H1 (cell line): ENCODE measurements at regions not wholly inside any gene's neighbourhood (a gene's known extent, or its start where the extent isn't known, plus 50 kb on each side); places are given as distances from the start of the nearest gene placed in this dataset.

ENCODE experiments used
- CTCF ChIA-PET: fragments of 300-600 bp; sonication (Branson Sonifier 250); formaldehyde crosslinking; loops from one replicate; lab custom pipeline; 2021; ENCODE audit not compliant: partially characterized antibody; lab: Charles Lee
- POLR2A ChIA-PET: fragments of 300-600 bp; sonication (Branson Sonifier 250); formaldehyde crosslinking; loops from one replicate; lab custom pipeline; 2021; ENCODE audit warnings: inconsistent platforms; ENCODE audit not compliant: partially characterized antibody; lab: Charles Lee
- DNase-seq, 2 experiments: peaks; one replicate each; pipeline versions ENCODE4 v3.0.0 to v3.0.0-alpha.2; 2010 to 2022; ENCODE audit warnings: low spot score in 2 of 2, low read depth in 1 of 2, mixed read lengths in 1 of 2
- FAIRE-seq: peaks from 2 replicates; lab custom pipeline; 2011; peaks lifted over from hg19 to GRCh38; lab: Jason Lieb, UNC
- H2AFZ ChIP-seq: 2 replicates; pipeline ENCODE4 v1.8.1; 2012; ENCODE audit warnings: low read length, inconsistent platforms
- H2AK5ac ChIP-seq: 2 replicates; pipeline ENCODE4 v1.6.1; 2013; ENCODE audit warnings: low read depth, low read length
- H2BK120ac ChIP-seq: replicated peaks from 2 replicates; pipeline ENCODE3; 2013; ENCODE audit warnings: low read depth, low read length, inconsistent platforms
- H2BK12ac ChIP-seq: 2 replicates; pipeline ENCODE4 v1.6.1; 2013; ENCODE audit warnings: low read depth, low read length
- H2BK15ac ChIP-seq: 2 replicates; pipeline ENCODE4 v1.6.1; 2013; ENCODE audit warnings: low read length
- H2BK20ac ChIP-seq: 2 replicates; pipeline ENCODE4 v1.6.1; 2013; ENCODE audit warnings: low read length
- H2BK5ac ChIP-seq: 2 replicates; pipeline ENCODE4 v1.6.1; 2013; ENCODE audit warnings: low read depth, low read length
- H3K14ac ChIP-seq: 2 replicates; pipeline ENCODE4 v1.6.1; 2013; ENCODE audit warnings: inconsistent platforms; ENCODE audit not compliant: insufficient read length
- H3K18ac ChIP-seq: 2 replicates; pipeline ENCODE4 v1.6.1; 2013; ENCODE audit warnings: low read length; ENCODE audit errors: extremely low read depth
- H3K23ac ChIP-seq: 2 replicates; pipeline ENCODE4 v1.6.1; 2013; ENCODE audit warnings: inconsistent platforms; ENCODE audit not compliant: insufficient read length
- H3K23me2 ChIP-seq: 2 replicates; pipeline ENCODE4 v1.6.1; 2013; ENCODE audit warnings: low read depth, low read length
- H3K27ac ChIP-seq: 2 replicates; pipeline ENCODE4 v1.6.1; 2011; ENCODE audit warnings: low read depth, low read length, inconsistent platforms
- H3K27me3 ChIP-seq, 4 experiments: replicated peaks in 1 of 4; 1 replicate in 1 of 4; 2 replicates in 3 of 4; pipeline versions ENCODE4 v1.6.1 to v1.8.1; 2011 to 2013; ENCODE audit warnings: low read length in 3 of 4, mild to moderate bottlenecking in 3 of 4, inconsistent platforms in 2 of 4, mixed read lengths in 2 of 4, moderate library complexity in 1 of 4; ENCODE audit not compliant: control insufficient read depth in 3 of 4, insufficient read depth in 3 of 4; ENCODE audit errors: extremely low read depth in 1 of 4
- H3K36me3 ChIP-seq, 4 experiments: 2 replicates each; pipeline versions ENCODE4 v1.6.1 to v1.8.1; 2011 to 2013; ENCODE audit warnings: mild to moderate bottlenecking in 4 of 4, low read length in 3 of 4, moderate library complexity in 2 of 4, control low read depth in 1 of 4, inconsistent platforms in 1 of 4; ENCODE audit not compliant: insufficient read depth in 4 of 4, control insufficient read depth in 2 of 4
- H3K4ac ChIP-seq: replicated peaks from 2 replicates; pipeline ENCODE3; 2013; ENCODE audit warnings: low read length, low read depth, mixed read lengths, inconsistent platforms; ENCODE audit not compliant: insufficient read length
- H3K4me1 ChIP-seq, 4 experiments: replicated peaks in 1 of 4; 1 replicate in 1 of 4; 2 replicates in 3 of 4; pipeline versions ENCODE4 v1.6.1 to v1.8.1; 2011 to 2013; ENCODE audit warnings: low read length in 3 of 4, inconsistent platforms in 2 of 4, mixed read lengths in 1 of 4; ENCODE audit not compliant: insufficient read depth in 4 of 4, control insufficient read depth in 3 of 4
- H3K4me2 ChIP-seq, 2 experiments: 2 replicates each; pipeline versions ENCODE4 v1.6.1 to v1.8.1; 2011 to 2013; ENCODE audit warnings: low read depth in 2 of 2, low read length in 2 of 2, control low read depth in 1 of 2, inconsistent platforms in 1 of 2, mild to moderate bottlenecking in 1 of 2; ENCODE audit not compliant: insufficient read depth in 1 of 2
- H3K4me3 ChIP-seq, 4 experiments: fragments of 200-600, 300-600 bp in 1 of 4; sonication (generic), shearing (Covaris generic), sonication (Bioruptor Twin) in 1 of 4; 2 replicates each; pipeline versions ENCODE4 v1.5.1 to v1.8.1; 2011 to 2016; ENCODE audit warnings: low read length in 4 of 4, low read depth in 3 of 4, control low read depth in 2 of 4, inconsistent platforms in 2 of 4, mild to moderate bottlenecking in 2 of 4, mixed read lengths in 1 of 4, moderate library complexity in 1 of 4; ENCODE audit not compliant: insufficient read depth in 2 of 4; ENCODE audit errors: extremely low read depth in 1 of 4
- H3K56ac ChIP-seq: replicated peaks from 2 replicates; pipeline ENCODE3; 2013; ENCODE audit warnings: low read depth, mild to moderate bottlenecking, mixed read lengths, low read length, inconsistent platforms; ENCODE audit not compliant: insufficient read length
- H3K79me1 ChIP-seq: 2 replicates; pipeline ENCODE4 v1.6.1; 2013; ENCODE audit warnings: low read depth, low read length, control low read depth
- H3K79me2 ChIP-seq, 2 experiments: 2 replicates each; pipeline versions ENCODE4 v1.6.1 to v1.8.1; 2012 to 2013; ENCODE audit warnings: low read length in 2 of 2, mild to moderate bottlenecking in 2 of 2, inconsistent platforms in 1 of 2; ENCODE audit not compliant: insufficient read depth in 2 of 2, control insufficient read depth in 1 of 2
- H3K9ac ChIP-seq, 4 experiments: replicated peaks in 1 of 4; 1 replicate in 1 of 4; 2 replicates in 3 of 4; pipeline versions ENCODE4 v1.6.1 to v1.8.1; 2011 to 2013; ENCODE audit warnings: low read depth in 3 of 4, low read length in 3 of 4, control low read depth in 2 of 4, mild to moderate bottlenecking in 2 of 4, moderate library complexity in 2 of 4, inconsistent platforms in 1 of 4; ENCODE audit errors: extremely low read depth in 1 of 4
- H3K9me3 ChIP-seq, 2 experiments: 2 replicates each; pipeline versions ENCODE4 v1.6.1 to v1.8.1; 2012 to 2013; ENCODE audit warnings: mild to moderate bottlenecking in 2 of 2, moderate library complexity in 2 of 2, control low read depth in 1 of 2, inconsistent platforms in 1 of 2, low read depth in 1 of 2, low read length in 1 of 2, mixed read lengths in 1 of 2; ENCODE audit not compliant: insufficient read depth in 2 of 2
- H4K20me1 ChIP-seq, 2 experiments: replicated peaks in 1 of 2; 2 replicates each; pipeline versions ENCODE3 to v1.8.1; 2011 to 2013; ENCODE audit warnings: inconsistent platforms in 2 of 2, low read length in 2 of 2, mild to moderate bottlenecking in 1 of 2; ENCODE audit not compliant: insufficient read depth in 2 of 2, control insufficient read depth in 1 of 2
- H4K5ac ChIP-seq: 2 replicates; pipeline ENCODE4 v1.6.1; 2013; ENCODE audit warnings: low read length, low read depth, mixed read lengths, inconsistent platforms; ENCODE audit not compliant: insufficient read length
- H4K8ac ChIP-seq: 2 replicates; pipeline ENCODE4 v1.8.0; 2013; ENCODE audit warnings: mild to moderate bottlenecking, moderate library complexity, low read length, inconsistent platforms; ENCODE audit not compliant: insufficient read depth; ENCODE audit errors: extremely low read depth
- H4K91ac ChIP-seq: replicated peaks from 2 replicates; pipeline ENCODE3; 2013; ENCODE audit warnings: low read length, mixed read lengths, inconsistent platforms; ENCODE audit not compliant: insufficient read length
- BCL11A ChIP-seq, 2 experiments: IDR thresholded peaks; one replicate each; pipeline ENCODE4 v1.6.1; 2011; ENCODE audit warnings: low read depth in 2 of 2, low read length in 2 of 2, mild to moderate bottlenecking in 2 of 2
- EP300 ChIP-seq, 2 experiments: IDR thresholded peaks; 1 replicate in 1 of 2; 2 replicates in 1 of 2; pipeline ENCODE4 v1.6.1; 2011 to 2012; ENCODE audit warnings: low read depth in 2 of 2, low read length in 2 of 2, mild to moderate bottlenecking in 2 of 2, borderline replicate concordance in 1 of 2, inconsistent platforms in 1 of 2, moderate library complexity in 1 of 2
- NANOG ChIP-seq: IDR thresholded peaks from 2 replicates; pipeline ENCODE4 v1.6.1; 2011; ENCODE audit warnings: low read length, low read depth, mild to moderate bottlenecking, inconsistent platforms; ENCODE audit not compliant: insufficient read depth, poor library complexity, severe bottlenecking
- RXRA ChIP-seq: IDR thresholded peaks from 2 replicates; pipeline ENCODE4 v1.6.1; 2011; ENCODE audit warnings: low read depth, mild to moderate bottlenecking, low read length, moderate library complexity; ENCODE audit not compliant: insufficient read depth
- TEAD4 ChIP-seq: IDR thresholded peaks from 2 replicates; pipeline ENCODE4 v1.6.1; 2012; ENCODE audit warnings: low read depth, low read length, inconsistent platforms, mixed read lengths
- ZNF274 ChIP-seq: IDR thresholded peaks from 2 replicates; pipeline ENCODE4 v1.7.0; 2012; ENCODE audit warnings: low read length, borderline replicate concordance; ENCODE audit errors: extremely low read depth
- WGBS, 2 experiments: shearing (Covaris generic) in 1 of 2; methylation state at CpG; one replicate each; pipeline versions ENCODE4 v1.1.6 to v1.1.7; 2013 to 2015; ENCODE audit warnings: low lambda C conversion rate in 2 of 2, mixed read lengths in 2 of 2, inconsistent platforms in 1 of 2, low coverage in 1 of 2, missing lambda C conversion rate in 1 of 2; ENCODE audit not compliant: insufficient replicate concordance in 2 of 2, insufficient coverage in 1 of 2, insufficient read length in 1 of 2; ENCODE audit errors: extremely low coverage in 1 of 2, missing lambda C conversion rate in 1 of 2; 5-methylcytosine and 5-hydroxymethylcytosine counted together
- TF ChIP-seq, protein P1 (sequence below), 3 experiments: IDR thresholded peaks; 1 replicate in 2 of 3; 2 replicates in 1 of 3; pipeline versions ENCODE4 v1.5.1 to v1.6.1; 2011; ENCODE audit warnings: low read length in 3 of 3, mild to moderate bottlenecking in 3 of 3, inconsistent platforms in 2 of 3, low read depth in 1 of 3, moderate library complexity in 1 of 3; ENCODE audit not compliant: insufficient read depth in 1 of 3; ENCODE audit errors: control extremely low read depth in 1 of 3

DNA sequence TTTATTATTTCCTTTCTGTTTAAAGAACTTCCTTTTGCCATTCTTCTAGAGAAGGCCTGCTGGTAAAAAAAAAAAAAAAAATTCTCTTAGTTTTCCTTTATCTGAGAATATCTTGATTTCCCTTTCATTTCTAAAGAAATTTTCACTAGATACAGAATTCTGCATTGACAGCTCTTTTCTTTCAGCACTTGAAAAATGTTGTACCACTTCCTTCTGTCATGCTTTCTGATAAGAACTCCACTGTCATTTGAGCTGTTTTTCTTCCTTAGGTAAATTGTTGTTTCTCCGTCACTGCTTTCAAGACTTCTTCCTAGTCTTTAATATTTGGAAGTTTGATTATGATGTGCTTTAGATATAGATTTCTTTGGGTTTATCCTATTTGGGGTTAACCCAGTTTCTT, 113.6 kb upstream of the BTG1 start:
- DNase-seq (no peak), FAIRE-seq (no peak)
- no peaks in the 10 kb centered on the region for H3K9me3 ChIP-seq
- no peak overlapping the region for H3K18ac ChIP-seq
- no peak overlapping the region for H2BK15ac ChIP-seq
- H3K23ac ChIP-seq, result no peak overlapping the region
- no peaks in the 10 kb centered on the region for H3K79me2 ChIP-seq
- H3K9ac ChIP-seq, result no peak overlapping the region
- H4K8ac ChIP-seq, result no peak overlapping the region
- H3K56ac ChIP-seq, result no peak overlapping the region
- H3K36me3 ChIP-seq, result no peaks in the 10 kb centered on the region
- H3K4me3 ChIP-seq, result no peak overlapping the region
- no peaks in the 10 kb centered on the region for H4K20me1 ChIP-seq
- H3K27me3 ChIP-seq, result no peaks in the 10 kb centered on the region
- no peak overlapping the region for H4K5ac ChIP-seq
- H3K14ac ChIP-seq, result no peak overlapping the region
- no peak overlapping the region for H2AFZ ChIP-seq
- H2BK5ac ChIP-seq, result no peak overlapping the region
- H2BK12ac ChIP-seq, result no peak overlapping the region
- no peak overlapping the region for H2AK5ac ChIP-seq
- WGBS, 2 experiments, result 90% methylated on average over 1 of the region's 1 CpG; no CpG with 5 or more reads in 1 of the 2 experiments
- no peaks in the 10 kb centered on the region for H3K4me1 ChIP-seq
- no peak for TF ChIP-seq EP300 (IDR thresholded peaks at IDR 0.05; ENCODE audit: borderline replicate concordance in 1 of 2, low read depth in 2 of 2, low read length in 2 of 2)
- TF ChIP-seq NANOG, result no peak
- TF ChIP-seq, protein P1, sequence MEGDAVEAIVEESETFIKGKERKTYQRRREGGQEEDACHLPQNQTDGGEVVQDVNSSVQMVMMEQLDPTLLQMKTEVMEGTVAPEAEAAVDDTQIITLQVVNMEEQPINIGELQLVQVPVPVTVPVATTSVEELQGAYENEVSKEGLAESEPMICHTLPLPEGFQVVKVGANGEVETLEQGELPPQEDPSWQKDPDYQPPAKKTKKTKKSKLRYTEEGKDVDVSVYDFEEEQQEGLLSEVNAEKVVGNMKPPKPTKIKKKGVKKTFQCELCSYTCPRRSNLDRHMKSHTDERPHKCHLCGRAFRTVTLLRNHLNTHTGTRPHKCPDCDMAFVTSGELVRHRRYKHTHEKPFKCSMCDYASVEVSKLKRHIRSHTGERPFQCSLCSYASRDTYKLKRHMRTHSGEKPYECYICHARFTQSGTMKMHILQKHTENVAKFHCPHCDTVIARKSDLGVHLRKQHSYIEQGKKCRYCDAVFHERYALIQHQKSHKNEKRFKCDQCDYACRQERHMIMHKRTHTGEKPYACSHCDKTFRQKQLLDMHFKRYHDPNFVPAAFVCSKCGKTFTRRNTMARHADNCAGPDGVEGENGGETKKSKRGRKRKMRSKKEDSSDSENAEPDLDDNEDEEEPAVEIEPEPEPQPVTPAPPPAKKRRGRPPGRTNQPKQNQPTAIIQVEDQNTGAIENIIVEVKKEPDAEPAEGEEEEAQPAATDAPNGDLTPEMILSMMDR (IDR thresholded peaks at IDR 0.05; ENCODE audit: control extremely low read depth in 1 of 3, insufficient read depth in 1 of 3, low read depth in 1 of 3, low read length in 3 of 3), result no peak
- no peak for TF ChIP-seq TEAD4
- TF ChIP-seq ZNF274, result no peak
- no peak for TF ChIP-seq BCL11A (IDR thresholded peaks at IDR 0.05; ENCODE audit: low read depth in 2 of 2, low read length in 2 of 2)
- no peak for TF ChIP-seq RXRA
- H2BK20ac ChIP-seq, result no peak overlapping the region
- ChIA-PET POLR2A (no interaction called here), CTCF (no interaction called here)
- no peaks in the 10 kb centered on the region for H3K23me2 ChIP-seq
- no peak overlapping the region for H4K91ac ChIP-seq
- no peak overlapping the region for H3K4me2 ChIP-seq
- H2BK120ac ChIP-seq, result no peak overlapping the region
- H3K4ac ChIP-seq, result no peak overlapping the region
- no peaks in the 10 kb centered on the region for H3K79me1 ChIP-seq
- H3K27ac ChIP-seq, result no peak overlapping the region
